GM12892 (cell line): ENCODE measurements at regions not wholly inside any gene's neighbourhood (a gene's known extent, or its start where the extent isn't known, plus 50 kb on each side); places are given as distances from the start of the nearest gene placed in this dataset.

Source experiments
- POLR2A ChIP-seq: IDR thresholded peaks from 2 replicates; pipeline ENCODE4 v1.6.1; 2011; ENCODE audit warnings: low read depth, low read length, control low read depth
- POLR2AphosphoS5 ChIP-seq: IDR thresholded peaks from 2 replicates; pipeline ENCODE4 v1.6.1; 2011; ENCODE audit warnings: low read depth, low read length, control low read depth
- TAF1 ChIP-seq: IDR thresholded peaks from 2 replicates; pipeline ENCODE4 v1.6.1; 2011; ENCODE audit warnings: low read depth, mild to moderate bottlenecking, control low read depth, low read length, borderline replicate concordance

- TF ChIP-seq TAF1 = no peak
- no peak for TF ChIP-seq POLR2AphosphoS5
- no peak for TF ChIP-seq POLR2A
Measured at GRCh38 chr2:238689331-238689730, 158.6 kb upstream of the TWIST2 start.
